ENCODE measurements at regions not wholly inside any gene's neighbourhood (a gene's known extent, or its start where the extent isn't known, plus 50 kb on each side); places are given as distances from the start of the nearest gene placed in this dataset.

DNA sequence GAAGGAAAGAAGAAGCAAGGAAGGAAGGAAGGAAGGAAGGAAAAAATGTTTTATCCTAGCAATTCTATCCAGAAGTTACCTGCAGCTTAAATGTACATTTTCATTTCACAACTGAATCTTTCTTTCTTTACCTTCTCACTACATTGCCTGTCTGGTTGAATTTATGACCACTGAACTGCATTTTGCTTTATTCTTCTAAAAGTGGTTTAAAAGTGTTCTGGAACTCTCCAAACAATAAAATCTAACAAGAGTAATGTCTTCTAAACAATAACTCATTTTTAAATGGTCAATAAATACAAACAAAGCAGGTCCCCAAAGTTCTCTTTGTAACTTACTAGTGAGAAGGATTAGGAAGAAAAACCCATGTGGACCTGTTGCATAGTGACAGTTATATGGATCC lies 587.5 kb upstream of the NEGR1 start:
- no peak for TF ChIP-seq EZH2 (IDR thresholded peaks at IDR 0.05; ENCODE audit: borderline replicate concordance, low read length)
- TF ChIP-seq, protein P1, sequence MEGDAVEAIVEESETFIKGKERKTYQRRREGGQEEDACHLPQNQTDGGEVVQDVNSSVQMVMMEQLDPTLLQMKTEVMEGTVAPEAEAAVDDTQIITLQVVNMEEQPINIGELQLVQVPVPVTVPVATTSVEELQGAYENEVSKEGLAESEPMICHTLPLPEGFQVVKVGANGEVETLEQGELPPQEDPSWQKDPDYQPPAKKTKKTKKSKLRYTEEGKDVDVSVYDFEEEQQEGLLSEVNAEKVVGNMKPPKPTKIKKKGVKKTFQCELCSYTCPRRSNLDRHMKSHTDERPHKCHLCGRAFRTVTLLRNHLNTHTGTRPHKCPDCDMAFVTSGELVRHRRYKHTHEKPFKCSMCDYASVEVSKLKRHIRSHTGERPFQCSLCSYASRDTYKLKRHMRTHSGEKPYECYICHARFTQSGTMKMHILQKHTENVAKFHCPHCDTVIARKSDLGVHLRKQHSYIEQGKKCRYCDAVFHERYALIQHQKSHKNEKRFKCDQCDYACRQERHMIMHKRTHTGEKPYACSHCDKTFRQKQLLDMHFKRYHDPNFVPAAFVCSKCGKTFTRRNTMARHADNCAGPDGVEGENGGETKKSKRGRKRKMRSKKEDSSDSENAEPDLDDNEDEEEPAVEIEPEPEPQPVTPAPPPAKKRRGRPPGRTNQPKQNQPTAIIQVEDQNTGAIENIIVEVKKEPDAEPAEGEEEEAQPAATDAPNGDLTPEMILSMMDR (IDR thresholded peaks at IDR 0.05; ENCODE audit: low read length) = no peak

Data from OCI-LY1 (cell line).